DOHH2 (cell line): ENCODE measurements at regions not wholly inside any gene's neighbourhood (a gene's known extent, or its start where the extent isn't known, plus 50 kb on each side); places are given as distances from the start of the nearest gene placed in this dataset.
"Not testable (repeated sequence)": the region's sequence is repeated elsewhere in the genome, so short reads cannot be mapped to it uniquely, and the experiment has no call there.

ENCODE experiments used
- EZH2phosphoT487 ChIP-seq: fragments of 200-600 bp; sonication (generic); IDR thresholded peaks from 2 replicates; pipeline ENCODE4 v1.6.1; 2017; ENCODE audit warnings: borderline replicate concordance, mild to moderate bottlenecking, antibody characterized with exemption, low read length, moderate library complexity, mixed read lengths
- TF ChIP-seq, protein P1 (sequence below): fragments of 200-600 bp; sonication (generic); IDR thresholded peaks from one replicate; pipeline ENCODE4 v1.5.1; 2014; ENCODE audit warnings: antibody characterized with exemption, mild to moderate bottlenecking, low read depth, low read length; ENCODE audit not compliant: poor library complexity, severe bottlenecking

DNA sequence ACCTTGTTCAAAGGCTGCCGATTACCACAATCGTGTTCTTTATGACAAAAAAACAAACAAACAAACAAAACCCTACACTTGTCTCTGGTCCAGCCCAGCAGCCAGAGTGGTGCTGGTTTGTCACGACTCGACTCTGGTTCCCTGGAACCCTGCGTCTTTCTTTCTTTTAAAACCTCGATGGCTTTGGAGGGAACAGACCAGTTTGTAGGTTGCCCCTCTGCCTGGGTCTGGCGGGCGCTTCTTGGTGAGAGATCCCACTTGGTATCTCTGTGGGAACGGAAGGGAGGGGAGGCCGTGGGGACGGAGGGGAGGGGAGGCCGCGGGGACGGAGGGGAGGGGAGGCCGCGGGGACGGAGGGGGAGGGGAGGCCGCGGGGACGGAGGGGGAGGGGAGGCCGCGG lies 176.2 kb upstream of the ZNF469 start:
- TF ChIP-seq, protein P1, sequence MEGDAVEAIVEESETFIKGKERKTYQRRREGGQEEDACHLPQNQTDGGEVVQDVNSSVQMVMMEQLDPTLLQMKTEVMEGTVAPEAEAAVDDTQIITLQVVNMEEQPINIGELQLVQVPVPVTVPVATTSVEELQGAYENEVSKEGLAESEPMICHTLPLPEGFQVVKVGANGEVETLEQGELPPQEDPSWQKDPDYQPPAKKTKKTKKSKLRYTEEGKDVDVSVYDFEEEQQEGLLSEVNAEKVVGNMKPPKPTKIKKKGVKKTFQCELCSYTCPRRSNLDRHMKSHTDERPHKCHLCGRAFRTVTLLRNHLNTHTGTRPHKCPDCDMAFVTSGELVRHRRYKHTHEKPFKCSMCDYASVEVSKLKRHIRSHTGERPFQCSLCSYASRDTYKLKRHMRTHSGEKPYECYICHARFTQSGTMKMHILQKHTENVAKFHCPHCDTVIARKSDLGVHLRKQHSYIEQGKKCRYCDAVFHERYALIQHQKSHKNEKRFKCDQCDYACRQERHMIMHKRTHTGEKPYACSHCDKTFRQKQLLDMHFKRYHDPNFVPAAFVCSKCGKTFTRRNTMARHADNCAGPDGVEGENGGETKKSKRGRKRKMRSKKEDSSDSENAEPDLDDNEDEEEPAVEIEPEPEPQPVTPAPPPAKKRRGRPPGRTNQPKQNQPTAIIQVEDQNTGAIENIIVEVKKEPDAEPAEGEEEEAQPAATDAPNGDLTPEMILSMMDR = not testable (repeated sequence)
- TF ChIP-seq EZH2phosphoT487 = not testable (repeated sequence)
